ENCODE measurements at regions not wholly inside any gene's neighbourhood (a gene's known extent, or its start where the extent isn't known, plus 50 kb on each side); places are given as distances from the start of the nearest gene placed in this dataset.

GRCh38 chr6:40194447-40195170 is 260.3 kb upstream of the MOCS1 start:
- no peak for DNase-seq (ENCODE audit: low spot score)

- DNase-seq (ENCODE audit: low spot score) = no peak
Observed at GRCh38 chr6:40192516-40192915, 258.3 kb upstream of the MOCS1 start.

GRCh38 chr6:40188931-40189330 is 254.7 kb upstream of the MOCS1 start:
- DNase-seq (ENCODE audit: low spot score) = no peak

GRCh38 chr6:40187535-40188144 is 253.4 kb upstream of the MOCS1 start:
- DNase-seq (ENCODE audit: low spot score) = no peak

GRCh38 chr6:40185486-40185885 is 251.2 kb upstream of the MOCS1 start:
- DNase-seq (ENCODE audit: low spot score) = no peak

- no peak for DNase-seq (ENCODE audit: low spot score)
Observed at GRCh38 chr6:40183902-40184301, 249.6 kb upstream of the MOCS1 start.

- DNase-seq (ENCODE audit: low spot score) = no peak
Observed at GRCh38 chr6:40181367-40181766, 247.1 kb upstream of the MOCS1 start.

GRCh38 chr6:40180271-40180670 is 246.0 kb upstream of the MOCS1 start:
- DNase-seq (ENCODE audit: low spot score) = no peak

- no peak for DNase-seq (ENCODE audit: low spot score)
Observed at GRCh38 chr6:40179496-40179895, 245.2 kb upstream of the MOCS1 start.

GRCh38 chr6:40177598-40177997 is 243.3 kb upstream of the MOCS1 start:
- DNase-seq (ENCODE audit: low spot score) = no peak

GRCh38 chr6:40176152-40176551 is 241.9 kb upstream of the MOCS1 start:
- DNase-seq (ENCODE audit: low spot score) = no peak

- no peak for DNase-seq (ENCODE audit: low spot score)
Observed at GRCh38 chr6:40172272-40172671, 238.0 kb upstream of the MOCS1 start.

- no peak for DNase-seq (ENCODE audit: low spot score)
Observed at GRCh38 chr6:40171343-40171742, 237.1 kb upstream of the MOCS1 start.

GRCh38 chr6:40170856-40171255 is 236.6 kb upstream of the MOCS1 start:
- no peak for DNase-seq (ENCODE audit: low spot score)

- DNase-seq (ENCODE audit: low spot score) = no peak
Observed at GRCh38 chr6:40169878-40170277, 235.6 kb upstream of the MOCS1 start.

- DNase-seq (ENCODE audit: low spot score) = no peak
Observed at GRCh38 chr6:40166963-40167362, 232.7 kb upstream of the MOCS1 start.

GRCh38 chr6:40165036-40165709 is 230.9 kb upstream of the MOCS1 start:
- DNase-seq (ENCODE audit: low spot score) = no peak

- peak; percentile 42 for DNase-seq (ENCODE audit: low spot score)
Observed at GRCh38 chr6:40164345-40164755, 230.1 kb upstream of the MOCS1 start.

GRCh38 chr6:40163924-40164323 is 229.7 kb upstream of the MOCS1 start:
- DNase-seq (ENCODE audit: low spot score) = no peak

- DNase-seq (ENCODE audit: low spot score) = no peak
Observed at GRCh38 chr6:40162074-40162473, 227.8 kb upstream of the MOCS1 start.

GRCh38 chr6:40160826-40161225 is 226.6 kb upstream of the MOCS1 start:
- no peak for DNase-seq (ENCODE audit: low spot score)

GRCh38 chr6:40159865-40160264 is 225.6 kb upstream of the MOCS1 start:
- no peak for DNase-seq (ENCODE audit: low spot score)

- DNase-seq (ENCODE audit: low spot score) = no peak
Observed at GRCh38 chr6:40152701-40153436, 218.6 kb upstream of the MOCS1 start.

All from COLO829 (cell line).